Astrocyte of the cerebellum (primary cell): ENCODE measurements at regions not wholly inside any gene's neighbourhood (a gene's known extent, or its start where the extent isn't known, plus 50 kb on each side); places are given as distances from the start of the nearest gene placed in this dataset.

Experiments
- DNase-seq: peaks from one replicate; pipeline ENCODE4 v3.0.0-alpha.2; 2011; ENCODE audit warnings: low read depth
- H3K4me3 ChIP-seq: 2 replicates; pipeline ENCODE4 v1.5.1; 2011; ENCODE audit warnings: mild to moderate bottlenecking, low read depth, low read length, moderate library complexity
- in situ Hi-C: cut with HindIII; loops from 2 replicates; pipeline ENCODE4 v1.10.0; 2017; ENCODE audit warnings: low sequenced_read_pairs
- TF ChIP-seq, protein P1 (sequence below): IDR thresholded peaks from 2 replicates; pipeline ENCODE4 v1.5.1; 2012; ENCODE audit warnings: low read length, low read depth, moderate library complexity, mild to moderate bottlenecking; ENCODE audit errors: missing control alignments

DNA sequence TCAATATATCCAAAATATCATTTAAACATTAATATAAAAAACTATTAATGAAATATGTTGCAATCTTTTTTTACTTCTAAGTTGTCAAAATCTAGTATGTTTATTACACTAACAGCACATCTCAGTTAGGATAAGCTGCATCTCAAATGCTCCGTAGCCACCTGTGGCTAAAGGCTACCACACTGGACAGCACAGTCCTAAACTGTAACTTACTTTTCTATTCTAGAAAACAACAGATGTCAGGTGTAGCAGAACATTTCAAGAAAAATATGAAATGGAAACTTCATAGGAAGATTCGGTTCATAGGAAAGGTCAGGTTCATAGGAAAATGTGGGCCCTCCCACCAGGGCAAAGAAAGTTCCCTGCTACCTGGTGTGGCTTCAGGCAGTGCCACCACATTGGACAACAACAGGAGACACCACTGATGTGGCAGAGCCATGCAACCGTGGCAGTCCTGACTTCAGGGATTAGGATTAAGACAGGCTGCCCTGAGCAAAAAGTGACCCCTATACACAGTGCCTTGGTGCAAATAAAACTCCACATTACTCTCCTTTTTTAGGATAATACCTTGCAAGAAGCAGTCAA, 197.8 kb upstream of the NR4A3 start:
- no peak overlapping the region for H3K4me3 ChIP-seq
- no peak for DNase-seq
- TF ChIP-seq, protein P1, sequence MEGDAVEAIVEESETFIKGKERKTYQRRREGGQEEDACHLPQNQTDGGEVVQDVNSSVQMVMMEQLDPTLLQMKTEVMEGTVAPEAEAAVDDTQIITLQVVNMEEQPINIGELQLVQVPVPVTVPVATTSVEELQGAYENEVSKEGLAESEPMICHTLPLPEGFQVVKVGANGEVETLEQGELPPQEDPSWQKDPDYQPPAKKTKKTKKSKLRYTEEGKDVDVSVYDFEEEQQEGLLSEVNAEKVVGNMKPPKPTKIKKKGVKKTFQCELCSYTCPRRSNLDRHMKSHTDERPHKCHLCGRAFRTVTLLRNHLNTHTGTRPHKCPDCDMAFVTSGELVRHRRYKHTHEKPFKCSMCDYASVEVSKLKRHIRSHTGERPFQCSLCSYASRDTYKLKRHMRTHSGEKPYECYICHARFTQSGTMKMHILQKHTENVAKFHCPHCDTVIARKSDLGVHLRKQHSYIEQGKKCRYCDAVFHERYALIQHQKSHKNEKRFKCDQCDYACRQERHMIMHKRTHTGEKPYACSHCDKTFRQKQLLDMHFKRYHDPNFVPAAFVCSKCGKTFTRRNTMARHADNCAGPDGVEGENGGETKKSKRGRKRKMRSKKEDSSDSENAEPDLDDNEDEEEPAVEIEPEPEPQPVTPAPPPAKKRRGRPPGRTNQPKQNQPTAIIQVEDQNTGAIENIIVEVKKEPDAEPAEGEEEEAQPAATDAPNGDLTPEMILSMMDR = no peak
- in situ Hi-C loops = no loop called here

DNA sequence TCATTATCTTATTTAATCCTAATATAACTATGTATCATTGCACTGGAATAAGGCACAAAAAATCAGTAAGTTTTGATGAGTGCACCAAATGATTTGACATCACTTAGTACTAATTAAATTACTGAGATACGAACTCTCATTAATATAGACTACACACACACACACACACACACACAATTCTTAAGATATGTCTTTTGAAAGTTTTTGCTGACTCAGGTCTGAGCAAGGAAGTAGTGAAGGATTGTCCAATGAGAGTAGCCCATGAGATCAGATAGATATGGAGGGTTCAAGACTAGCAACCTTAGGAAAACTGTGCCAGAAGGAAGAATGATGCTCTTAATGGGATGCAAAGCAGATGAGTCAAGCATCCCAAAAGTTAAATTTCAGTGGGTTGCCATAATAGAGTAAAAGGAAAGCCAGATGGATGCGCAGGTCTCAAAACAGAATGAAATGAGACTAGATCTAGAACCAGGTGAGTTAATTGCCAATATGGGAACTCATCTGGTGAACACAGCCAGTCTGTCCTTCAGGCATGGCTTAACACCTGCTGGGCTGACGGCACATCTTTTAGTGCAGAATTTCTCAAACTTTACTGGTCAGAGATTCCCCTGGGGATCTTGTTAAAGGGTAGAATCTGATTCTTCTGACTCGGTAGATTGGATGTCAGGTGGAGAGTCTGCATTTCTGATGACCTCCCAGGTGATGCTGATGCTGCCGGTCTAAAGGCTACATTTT, 197.0 kb upstream of the NR4A3 start:
- in situ Hi-C loops = no loop called here
- no peak for DNase-seq
- H3K4me3 ChIP-seq = no peak overlapping the region
- TF ChIP-seq, protein P1 = no peak

DNA sequence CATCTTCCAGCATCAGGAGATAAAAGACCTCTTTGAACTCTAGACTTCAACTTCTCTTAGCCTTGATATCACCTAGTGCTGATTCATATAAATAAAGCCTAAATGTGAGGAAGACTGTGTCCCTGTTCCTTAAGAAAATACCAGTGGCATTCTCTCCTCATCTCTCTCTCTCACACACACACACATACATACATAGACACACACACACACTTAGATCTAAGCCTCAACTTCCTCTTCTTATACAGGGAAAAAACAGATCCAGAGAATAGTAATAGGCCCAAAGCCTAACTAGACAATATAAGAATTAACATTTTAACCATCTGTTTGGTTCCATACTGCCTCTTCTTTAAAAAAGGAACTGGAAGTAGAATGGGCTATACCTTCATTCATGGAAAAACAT, 195.3 kb upstream of the NR4A3 start:
- TF ChIP-seq, protein P1 = no peak
- no peak for DNase-seq
- H3K4me3 ChIP-seq = no peak overlapping the region
- in situ Hi-C loops = no loop called here

DNA sequence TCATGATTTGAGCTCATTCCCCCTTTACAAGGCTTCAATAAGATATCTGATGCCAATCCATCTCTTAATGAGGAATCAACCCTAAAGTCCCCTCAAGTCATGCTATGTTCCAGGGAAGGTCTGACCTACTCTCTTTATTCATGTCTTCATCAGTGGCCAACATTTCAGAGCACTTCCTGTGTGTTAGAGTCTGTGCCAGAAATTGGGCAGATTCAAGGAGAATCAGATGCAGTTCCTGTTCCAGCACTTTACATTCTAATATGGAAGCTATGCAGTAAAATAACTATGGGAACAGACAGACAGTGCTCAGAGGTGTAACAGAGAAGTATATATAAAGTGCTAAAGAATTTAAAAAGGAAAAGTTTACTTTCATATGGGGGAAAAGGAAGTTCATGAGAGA, 193.4 kb upstream of the NR4A3 start:
- no peak for DNase-seq
- TF ChIP-seq, protein P1 = no peak
- in situ Hi-C loops = no loop called here
- no peak overlapping the region for H3K4me3 ChIP-seq

DNA sequence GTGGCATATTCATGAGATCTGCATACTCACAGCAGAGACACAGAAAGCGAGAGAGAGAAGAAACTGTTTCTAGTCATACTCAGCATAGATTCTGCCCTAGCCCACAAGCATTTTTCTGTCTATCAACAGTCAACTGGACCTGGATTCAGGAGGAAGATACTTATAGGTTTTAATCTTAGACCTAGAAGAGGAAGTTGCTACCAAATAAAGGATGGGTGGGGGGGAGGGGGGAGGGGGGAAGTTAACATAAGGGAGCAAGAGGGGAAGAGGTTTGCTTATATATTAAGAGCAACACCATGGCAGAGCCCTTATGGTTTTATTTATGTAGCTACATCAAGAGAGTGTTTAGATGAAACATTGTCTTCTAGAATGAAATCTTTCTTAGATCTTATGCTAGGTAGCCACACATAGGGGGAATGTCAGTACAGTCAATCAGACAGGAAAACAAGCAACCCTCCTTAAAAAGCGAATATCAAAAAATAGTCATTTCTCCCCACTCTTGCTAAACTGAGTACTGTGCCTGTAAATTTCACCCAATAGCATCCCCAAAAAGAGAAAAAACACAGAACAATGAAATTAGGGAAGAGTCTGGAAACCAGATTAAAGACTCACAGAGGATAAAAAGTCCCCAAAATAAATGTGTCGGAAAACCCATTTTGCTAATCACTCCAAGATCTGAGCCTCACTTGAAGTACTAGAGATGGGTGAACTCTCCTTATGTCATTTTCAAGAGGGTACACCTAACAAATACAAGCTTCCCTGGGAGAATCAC, 192.7 kb upstream of the NR4A3 start:
- in situ Hi-C loops = no loop called here
- TF ChIP-seq, protein P1 = no peak
- H3K4me3 ChIP-seq = no peak overlapping the region
- no peak for DNase-seq

DNA sequence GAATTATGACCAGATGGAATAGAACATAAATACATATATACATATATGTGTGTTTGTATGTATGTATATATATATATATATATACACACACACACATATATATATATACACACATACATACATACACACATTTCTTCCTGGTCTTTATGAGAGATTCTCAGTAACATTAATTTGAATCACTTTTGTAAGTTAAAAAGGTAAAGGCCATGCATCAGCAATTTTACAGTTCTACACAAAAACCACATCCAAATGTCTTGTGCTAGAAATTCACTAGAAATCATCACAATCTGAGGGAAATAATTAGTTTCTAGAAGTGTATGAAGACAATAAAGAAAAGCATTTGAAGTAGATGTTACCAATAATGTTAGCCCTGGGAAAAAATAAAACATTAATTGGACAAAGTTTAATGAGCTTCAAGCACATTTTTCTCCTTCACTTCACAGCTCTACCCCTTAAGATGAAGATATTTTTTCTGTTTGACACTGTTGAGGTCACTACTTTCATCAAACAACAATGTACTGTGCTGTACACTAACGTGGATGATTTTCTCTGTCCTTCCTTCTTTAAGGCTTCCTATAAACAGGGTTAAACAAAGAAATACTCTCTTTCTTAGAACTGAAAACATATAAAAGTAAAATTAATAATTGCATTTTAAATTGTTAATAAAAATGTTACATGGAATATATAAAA, 189.2 kb upstream of the NR4A3 start:
- in situ Hi-C loops = no loop called here
- TF ChIP-seq, protein P1 = no peak
- no peak for DNase-seq
- no peak overlapping the region for H3K4me3 ChIP-seq
